NT2/D1 (cell line): ENCODE measurements at regions not wholly inside any gene's neighbourhood (a gene's known extent, or its start where the extent isn't known, plus 50 kb on each side); places are given as distances from the start of the nearest gene placed in this dataset.

Experiments
- SUZ12 ChIP-seq: IDR thresholded peaks from 2 replicates; pipeline ENCODE4 v1.6.1; 2011; ENCODE audit not compliant: insufficient read length, insufficient read depth; ENCODE audit errors: extremely low read depth
- YY1 ChIP-seq: IDR thresholded peaks from 2 replicates; pipeline ENCODE4 v1.6.1; 2011; ENCODE audit not compliant: insufficient read length, insufficient read depth
- ZNF274 ChIP-seq: IDR thresholded peaks from 2 replicates; pipeline ENCODE4 v1.6.1; 2011; ENCODE audit warnings: mild to moderate bottlenecking, low read depth, low read length

DNA sequence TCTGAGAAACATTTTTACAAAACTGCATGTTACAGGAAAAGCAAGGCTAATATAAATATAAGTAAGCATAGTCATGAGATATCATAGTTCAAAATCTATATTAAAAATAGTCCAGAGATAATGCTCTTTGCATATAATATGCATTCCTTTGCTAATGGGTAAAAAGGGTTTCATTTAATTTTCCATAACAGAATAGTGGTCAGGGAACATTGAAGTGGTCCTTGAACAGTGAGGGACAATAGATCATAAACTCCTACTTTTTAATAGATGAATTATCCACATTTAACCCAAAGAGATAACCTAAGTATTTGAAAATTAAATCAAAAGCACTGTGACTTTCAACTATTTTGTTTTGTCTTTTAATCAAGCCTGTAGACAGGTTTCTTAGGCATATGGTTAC is 243.1 kb upstream of the ADGRB3 start:
- TF ChIP-seq ZNF274: no peak
- no peak for TF ChIP-seq YY1
- TF ChIP-seq SUZ12: no peak
